ENCODE measurements at regions not wholly inside any gene's neighbourhood (a gene's known extent, or its start where the extent isn't known, plus 50 kb on each side); places are given as distances from the start of the nearest gene placed in this dataset.

GRCh38 chr2:115908731-115909130 lies 1466.3 kb downstream of the DPP10 start:
- TF ChIP-seq, protein P1, sequence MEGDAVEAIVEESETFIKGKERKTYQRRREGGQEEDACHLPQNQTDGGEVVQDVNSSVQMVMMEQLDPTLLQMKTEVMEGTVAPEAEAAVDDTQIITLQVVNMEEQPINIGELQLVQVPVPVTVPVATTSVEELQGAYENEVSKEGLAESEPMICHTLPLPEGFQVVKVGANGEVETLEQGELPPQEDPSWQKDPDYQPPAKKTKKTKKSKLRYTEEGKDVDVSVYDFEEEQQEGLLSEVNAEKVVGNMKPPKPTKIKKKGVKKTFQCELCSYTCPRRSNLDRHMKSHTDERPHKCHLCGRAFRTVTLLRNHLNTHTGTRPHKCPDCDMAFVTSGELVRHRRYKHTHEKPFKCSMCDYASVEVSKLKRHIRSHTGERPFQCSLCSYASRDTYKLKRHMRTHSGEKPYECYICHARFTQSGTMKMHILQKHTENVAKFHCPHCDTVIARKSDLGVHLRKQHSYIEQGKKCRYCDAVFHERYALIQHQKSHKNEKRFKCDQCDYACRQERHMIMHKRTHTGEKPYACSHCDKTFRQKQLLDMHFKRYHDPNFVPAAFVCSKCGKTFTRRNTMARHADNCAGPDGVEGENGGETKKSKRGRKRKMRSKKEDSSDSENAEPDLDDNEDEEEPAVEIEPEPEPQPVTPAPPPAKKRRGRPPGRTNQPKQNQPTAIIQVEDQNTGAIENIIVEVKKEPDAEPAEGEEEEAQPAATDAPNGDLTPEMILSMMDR (IDR thresholded peaks at IDR 0.05; ENCODE audit: insufficient read depth, low read length, poor library complexity, severe bottlenecking): no peak
- no peak for TF ChIP-seq EZH2phosphoT487 (conservative IDR thresholded peaks at IDR 0.05; ENCODE audit: low read length)
